ENCODE measurements at regions not wholly inside any gene's neighbourhood (a gene's known extent, or its start where the extent isn't known, plus 50 kb on each side); places are given as distances from the start of the nearest gene placed in this dataset.

- no peak for DNase-seq (ENCODE audit: low spot score)
- intact Hi-C loops (cut with DNase I), result no loop called here
Observed at GRCh38 chr13:76414320-76414719, 471.9 kb downstream of the KCTD12 start.

- intact Hi-C loops (cut with DNase I), result no loop called here
- DNase-seq (ENCODE audit: low spot score), result no peak
Observed at GRCh38 chr13:76406243-76406642, 480.0 kb downstream of the KCTD12 start.

GRCh38 chr13:76398425-76398824 is 487.8 kb downstream of the KCTD12 start:
- intact Hi-C loops (cut with DNase I), result no loop called here
- DNase-seq (ENCODE audit: low spot score), result no peak

- DNase-seq (ENCODE audit: low spot score), result no peak
- intact Hi-C loops (cut with DNase I), result no loop called here
Observed at GRCh38 chr13:76397413-76397812, 488.8 kb downstream of the KCTD12 start.

GRCh38 chr13:76389321-76389720 is 496.9 kb downstream of the KCTD12 start:
- intact Hi-C loops (cut with DNase I), result no loop called here
- no peak for DNase-seq (ENCODE audit: low spot score)

- DNase-seq (ENCODE audit: low spot score), result no peak
- intact Hi-C loops (cut with DNase I), result no loop called here
Observed at GRCh38 chr13:76387566-76387965, 498.6 kb downstream of the KCTD12 start.

- intact Hi-C loops (cut with DNase I), result no loop called here
- DNase-seq (ENCODE audit: low spot score), result no peak
Observed at GRCh38 chr13:76386321-76386720, 499.9 kb downstream of the KCTD12 start.

- DNase-seq (ENCODE audit: low spot score), result no peak
Observed at GRCh38 chr13:76385586-76385985, 500.6 kb downstream of the KCTD12 start.

GRCh38 chr13:76383676-76384461 is 502.3 kb downstream of the KCTD12 start:
- intact Hi-C loops (cut with DNase I), result no loop called here
- no peak for DNase-seq (ENCODE audit: low spot score)

More at GRCh38 chr13:76385586-76385985, 500.6 kb downstream of the KCTD12 start:
- intact Hi-C loops (cut with DNase I), result no loop called here

- DNase-seq (ENCODE audit: low spot score), result no peak
- intact Hi-C loops (cut with DNase I), result no loop called here
Observed at GRCh38 chr13:76380446-76381065, 505.6 kb downstream of the KCTD12 start.

GRCh38 chr13:76379341-76380105 is 506.7 kb downstream of the KCTD12 start:
- intact Hi-C loops (cut with DNase I), result no loop called here
- no peak for DNase-seq (ENCODE audit: low spot score)

- intact Hi-C loops (cut with DNase I), result no loop called here
- no peak for DNase-seq (ENCODE audit: low spot score)
Observed at GRCh38 chr13:76378767-76379166, 507.4 kb downstream of the KCTD12 start.

- DNase-seq (ENCODE audit: low spot score), result no peak
- intact Hi-C loops (cut with DNase I), result no loop called here
Observed at GRCh38 chr13:76363682-76364289, 522.4 kb downstream of the KCTD12 start.

- no peak for DNase-seq (ENCODE audit: low spot score)
- intact Hi-C loops (cut with DNase I), result no loop called here
Observed at GRCh38 chr13:76361868-76362267, 524.3 kb downstream of the KCTD12 start.

- no peak for DNase-seq (ENCODE audit: low spot score)
- intact Hi-C loops (cut with DNase I), result no loop called here
Observed at GRCh38 chr13:76351541-76352229, 534.5 kb downstream of the KCTD12 start.

- no peak for DNase-seq (ENCODE audit: low spot score)
- intact Hi-C loops (cut with DNase I), result no loop called here
Observed at GRCh38 chr13:76350399-76350798, 535.8 kb downstream of the KCTD12 start.

GRCh38 chr13:76349700-76350099 is 536.5 kb downstream of the KCTD12 start:
- intact Hi-C loops (cut with DNase I), result no loop called here
- no peak for DNase-seq (ENCODE audit: low spot score)

- no peak for DNase-seq (ENCODE audit: low spot score)
- intact Hi-C loops (cut with DNase I), result no loop called here
Observed at GRCh38 chr13:76339649-76340048, 546.6 kb downstream of the KCTD12 start.

GRCh38 chr13:76338003-76338402 is 548.2 kb downstream of the KCTD12 start:
- DNase-seq (ENCODE audit: low spot score), result no peak
- intact Hi-C loops (cut with DNase I), result no loop called here

Measured in cardiac septum (tissue), 1 donor.